HL-60 (cell line): ENCODE measurements at regions not wholly inside any gene's neighbourhood (a gene's known extent, or its start where the extent isn't known, plus 50 kb on each side); places are given as distances from the start of the nearest gene placed in this dataset.

Source experiments
- DNase-seq, 2 experiments: peaks; one replicate each; pipeline ENCODE4 v3.0.0-alpha.2; 2010 to 2020; ENCODE audit warnings: low read depth in 1 of 2, low spot score in 1 of 2
- H3K27ac ChIP-seq: fragments of 250-450 bp; sonication (Bioruptor Pico); replicated peaks from 2 replicates; pipeline ENCODE4 v1.5.1; 2020; ENCODE audit warnings: mild to moderate bottlenecking, moderate library complexity
- H3K27me3 ChIP-seq: fragments of 250-450 bp; sonication (Bioruptor Pico); 2 replicates; pipeline ENCODE4 v1.5.1; 2021; ENCODE audit warnings: mild to moderate bottlenecking, moderate library complexity; ENCODE audit not compliant: insufficient read depth, poor library complexity, severe bottlenecking
- H3K4me3 ChIP-seq: replicated peaks from 2 replicates; pipeline ENCODE4 v1.5.1; 2011; ENCODE audit warnings: mild to moderate bottlenecking, control low read depth, low read length; ENCODE audit not compliant: insufficient read depth
- CTCF ChIP-seq: IDR thresholded peaks from one replicate; pipeline ENCODE4 v1.5.1; 2011; ENCODE audit warnings: low read length, control low read depth, inconsistent platforms; ENCODE audit not compliant: insufficient read depth
- GABPA ChIP-seq: IDR thresholded peaks from 2 replicates; pipeline ENCODE4 v1.6.1; 2012; ENCODE audit warnings: low read depth
- POLR2AphosphoS5 ChIP-seq: IDR thresholded peaks from 2 replicates; pipeline ENCODE4 v1.6.1; 2012; ENCODE audit warnings: low read depth
- REST ChIP-seq: IDR thresholded peaks from 2 replicates; pipeline ENCODE4 v1.6.1; 2012; ENCODE audit warnings: low read depth; ENCODE audit not compliant: insufficient replicate concordance
- SPI1 ChIP-seq: IDR thresholded peaks from 2 replicates; pipeline ENCODE4 v1.6.1; 2012; ENCODE audit warnings: low read depth, mild to moderate bottlenecking, borderline replicate concordance

GRCh38 chr11:69922015-69922595 is 102.9 kb upstream of the FGF3 start:
- peaks cover 10% of the 10 kb centered on the region for H3K27me3 ChIP-seq
- no peak for DNase-seq

GRCh38 chr11:69922596-69923111 is 103.4 kb upstream of the FGF3 start:
- Histone ChIP-seq H3K4me3 (no peak overlapping the region), H3K27ac (no peak overlapping the region), H3K27me3 (peaks cover 10% of the 10 kb centered on the region)
- no peak for TF ChIP-seq REST
- TF ChIP-seq CTCF: no peak
- no peak for TF ChIP-seq GABPA
- TF ChIP-seq SPI1: no peak
- TF ChIP-seq POLR2AphosphoS5: no peak
- no peak for DNase-seq

More at GRCh38 chr11:69922015-69922595, 102.9 kb upstream of the FGF3 start:
- H3K4me3 ChIP-seq: no peak overlapping the region
- TF ChIP-seq GABPA (no peak), CTCF (no peak), POLR2AphosphoS5 (no peak), REST (no peak), SPI1 (no peak)
- H3K27ac ChIP-seq: no peak overlapping the region

GRCh38 chr11:69923196-69923595 is 104.0 kb upstream of the FGF3 start:
- TF ChIP-seq REST (no peak), GABPA (no peak), SPI1 (no peak), CTCF (no peak), POLR2AphosphoS5 (no peak)
- DNase-seq: no peak
- H3K27ac ChIP-seq: no peak overlapping the region
- peaks cover 10% of the 10 kb centered on the region for H3K27me3 ChIP-seq
- no peak overlapping the region for H3K4me3 ChIP-seq
